Sigmoid colon (tissue), 4 donors: ENCODE measurements at regions not wholly inside any gene's neighbourhood (a gene's known extent, or its start where the extent isn't known, plus 50 kb on each side); places are given as distances from the start of the nearest gene placed in this dataset.

ENCODE experiments used
- CTCF ChIP-seq, 4 experiments: fragments of 450-650 bp in 3 of 4; fragments of 200-600 bp in 1 of 4; IDR thresholded peaks; one replicate each; pipeline ENCODE4 v1.5.1; 2016 to 2019; ENCODE audit warnings: antibody characterized with exemption in 4 of 4, mild to moderate bottlenecking in 3 of 4, moderate library complexity in 2 of 4
- EP300 ChIP-seq, 4 donors: sonication (generic); formaldehyde crosslinking; IDR thresholded peaks; one replicate each; pipeline ENCODE4 v1.6.1; 2017; ENCODE audit warnings: antibody characterized with exemption in 4 of 4
- POLR2A ChIP-seq, 2 donors: fragments of 450-650 bp; IDR thresholded peaks; one replicate each; pipeline ENCODE4 v1.6.1; 2016; ENCODE audit warnings: antibody characterized with exemption in 2 of 2, mild to moderate bottlenecking in 2 of 2, moderate library complexity in 2 of 2
- POLR2AphosphoS5 ChIP-seq, 4 donors: sonication (generic); formaldehyde crosslinking; IDR thresholded peaks; one replicate each; pipeline ENCODE4 v1.6.1; 2017; ENCODE audit warnings: antibody characterized with exemption in 4 of 4

DNA sequence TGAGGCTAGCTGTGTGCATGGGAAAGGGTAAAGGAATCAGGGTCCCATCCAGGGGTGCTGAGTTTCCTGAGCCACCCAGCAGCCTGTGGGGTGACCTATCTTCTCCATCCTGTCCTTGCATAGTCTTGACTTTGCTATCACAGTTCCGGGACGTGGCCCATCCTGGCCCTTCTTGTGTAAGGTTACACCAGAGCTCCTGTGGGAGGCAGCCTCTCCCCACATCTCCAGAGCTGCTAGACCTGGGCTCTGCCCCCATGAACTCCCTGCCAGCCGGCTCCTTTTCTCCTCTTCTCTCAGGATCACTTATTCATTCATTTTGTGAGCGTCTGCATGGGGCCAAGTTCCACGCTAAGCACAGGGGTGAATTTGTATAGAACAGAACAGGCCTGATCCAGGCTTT lies 238.9 kb downstream of the TSHZ3 start:
- TF ChIP-seq CTCF (IDR thresholded peaks at IDR 0.05) (peak in 2 of 4 experiments; percentile 13 to 38), POLR2A (IDR thresholded peaks at IDR 0.05) (no peak), EP300 (IDR thresholded peaks at IDR 0.05) (no peak), POLR2AphosphoS5 (IDR thresholded peaks at IDR 0.05) (no peak)
